GM06990 (cell line): ENCODE measurements at regions not wholly inside any gene's neighbourhood (a gene's known extent, or its start where the extent isn't known, plus 50 kb on each side); places are given as distances from the start of the nearest gene placed in this dataset.

Experiments
- DNase-seq: peaks from one replicate; pipeline ENCODE4 v3.0.0-alpha.2; 2011; ENCODE audit not compliant: insufficient read length; ENCODE audit errors: extremely low read depth
- H3K27me3 ChIP-seq: replicated peaks from 2 replicates; pipeline ENCODE4 v1.6.0; 2011; ENCODE audit warnings: low read length; ENCODE audit not compliant: control insufficient read depth, insufficient read depth
- H3K36me3 ChIP-seq: 2 replicates; pipeline ENCODE4 v1.5.1; 2011; ENCODE audit warnings: low read length; ENCODE audit not compliant: control insufficient read depth, insufficient read depth
- H3K4me3 ChIP-seq: replicated peaks from 2 replicates; pipeline ENCODE4 v1.5.1; 2011; ENCODE audit warnings: low read depth, mild to moderate bottlenecking, control low read depth, low read length
- TF ChIP-seq, protein P1 (sequence below): IDR thresholded peaks from 2 replicates; pipeline ENCODE4 v1.5.1; 2011; ENCODE audit warnings: low read length, control low read depth, mild to moderate bottlenecking, inconsistent platforms; ENCODE audit not compliant: insufficient read depth, poor library complexity, severe bottlenecking

DNA sequence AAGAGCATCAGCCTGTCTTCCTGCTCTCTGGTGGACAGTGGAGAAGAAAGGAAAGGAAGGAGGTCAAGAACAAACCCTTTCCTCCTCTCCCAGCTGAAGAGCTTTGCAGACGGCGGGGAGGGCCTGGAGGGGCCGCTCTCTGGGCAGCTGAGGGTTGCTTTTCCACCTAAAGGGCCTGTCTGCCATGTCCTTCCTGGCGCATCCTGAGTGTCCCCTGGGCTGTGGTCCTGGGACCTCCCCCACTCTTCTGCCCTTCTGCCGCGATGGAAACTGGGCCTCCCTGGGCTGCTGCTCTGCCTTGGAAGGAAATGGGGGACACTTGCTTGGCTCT lies 107.0 kb downstream of the ETS2 start:
- no peak overlapping the region for H3K4me3 ChIP-seq
- H3K36me3 ChIP-seq = no peaks in the 10 kb centered on the region
- TF ChIP-seq, protein P1, sequence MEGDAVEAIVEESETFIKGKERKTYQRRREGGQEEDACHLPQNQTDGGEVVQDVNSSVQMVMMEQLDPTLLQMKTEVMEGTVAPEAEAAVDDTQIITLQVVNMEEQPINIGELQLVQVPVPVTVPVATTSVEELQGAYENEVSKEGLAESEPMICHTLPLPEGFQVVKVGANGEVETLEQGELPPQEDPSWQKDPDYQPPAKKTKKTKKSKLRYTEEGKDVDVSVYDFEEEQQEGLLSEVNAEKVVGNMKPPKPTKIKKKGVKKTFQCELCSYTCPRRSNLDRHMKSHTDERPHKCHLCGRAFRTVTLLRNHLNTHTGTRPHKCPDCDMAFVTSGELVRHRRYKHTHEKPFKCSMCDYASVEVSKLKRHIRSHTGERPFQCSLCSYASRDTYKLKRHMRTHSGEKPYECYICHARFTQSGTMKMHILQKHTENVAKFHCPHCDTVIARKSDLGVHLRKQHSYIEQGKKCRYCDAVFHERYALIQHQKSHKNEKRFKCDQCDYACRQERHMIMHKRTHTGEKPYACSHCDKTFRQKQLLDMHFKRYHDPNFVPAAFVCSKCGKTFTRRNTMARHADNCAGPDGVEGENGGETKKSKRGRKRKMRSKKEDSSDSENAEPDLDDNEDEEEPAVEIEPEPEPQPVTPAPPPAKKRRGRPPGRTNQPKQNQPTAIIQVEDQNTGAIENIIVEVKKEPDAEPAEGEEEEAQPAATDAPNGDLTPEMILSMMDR = no peak
- no peak for DNase-seq
- no peaks in the 10 kb centered on the region for H3K27me3 ChIP-seq

DNA sequence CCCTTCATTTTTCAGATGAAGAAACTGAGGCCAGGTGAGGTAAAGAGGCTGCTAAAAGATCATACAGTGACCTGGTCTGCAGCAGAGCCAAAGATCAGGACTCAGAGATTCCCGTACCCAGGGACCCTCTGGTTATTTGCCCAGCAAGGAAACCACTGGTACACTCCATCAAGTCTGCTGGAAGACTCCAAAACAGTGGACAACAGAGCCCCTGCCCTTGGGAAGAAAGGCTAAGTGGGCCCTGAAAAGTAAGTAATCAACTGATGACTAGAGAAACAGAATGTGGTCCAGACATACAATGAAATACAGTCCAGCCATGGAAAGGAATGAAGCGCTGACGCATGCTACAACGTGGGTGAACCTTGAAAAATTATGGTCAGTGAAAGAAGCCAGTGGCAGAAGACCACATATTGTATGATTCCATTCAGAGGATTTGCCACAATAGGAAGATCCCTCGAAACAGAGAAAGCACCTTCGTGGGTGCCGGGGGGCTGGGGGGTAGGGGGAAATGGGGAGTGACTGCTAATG lies 106.4 kb downstream of the ETS2 start:
- no peak for DNase-seq
- TF ChIP-seq, protein P1 = no peak
- H3K4me3 ChIP-seq = no peak overlapping the region

DNA sequence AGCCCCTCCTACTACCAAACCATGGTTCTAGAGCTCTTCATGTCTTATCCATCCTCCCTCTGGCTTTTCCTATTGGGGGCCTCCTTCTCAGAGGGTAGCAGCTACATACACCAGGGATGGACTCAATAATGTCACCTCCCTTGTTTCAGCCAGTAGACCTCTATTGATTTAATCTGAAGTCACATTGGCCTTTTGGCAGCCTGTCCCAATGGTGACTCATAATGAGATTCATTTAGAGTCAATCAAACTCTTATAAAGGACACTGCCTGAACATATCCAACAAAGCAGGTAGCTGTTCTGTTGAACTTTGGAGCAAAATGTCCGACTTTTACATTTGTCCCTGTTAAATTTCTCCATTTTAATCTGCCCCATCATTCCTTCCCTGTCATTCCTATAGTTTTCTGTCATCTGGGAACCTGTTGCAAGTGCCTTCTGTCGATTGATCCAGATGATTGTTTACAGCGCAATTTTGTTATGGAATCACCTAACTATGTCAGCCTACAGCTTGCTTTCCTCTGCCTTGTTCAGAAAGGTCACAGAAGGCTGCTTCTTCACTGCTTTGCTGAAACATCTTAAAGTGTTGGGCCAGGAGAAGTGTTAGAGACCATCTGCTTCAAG lies 105.9 kb downstream of the ETS2 start:
- TF ChIP-seq, protein P1 = no peak

More for the DNA sequence above, 106.4 kb downstream of the ETS2 start:
- no peaks in the 10 kb centered on the region for H3K36me3 ChIP-seq
- no peaks in the 10 kb centered on the region for H3K27me3 ChIP-seq

DNA sequence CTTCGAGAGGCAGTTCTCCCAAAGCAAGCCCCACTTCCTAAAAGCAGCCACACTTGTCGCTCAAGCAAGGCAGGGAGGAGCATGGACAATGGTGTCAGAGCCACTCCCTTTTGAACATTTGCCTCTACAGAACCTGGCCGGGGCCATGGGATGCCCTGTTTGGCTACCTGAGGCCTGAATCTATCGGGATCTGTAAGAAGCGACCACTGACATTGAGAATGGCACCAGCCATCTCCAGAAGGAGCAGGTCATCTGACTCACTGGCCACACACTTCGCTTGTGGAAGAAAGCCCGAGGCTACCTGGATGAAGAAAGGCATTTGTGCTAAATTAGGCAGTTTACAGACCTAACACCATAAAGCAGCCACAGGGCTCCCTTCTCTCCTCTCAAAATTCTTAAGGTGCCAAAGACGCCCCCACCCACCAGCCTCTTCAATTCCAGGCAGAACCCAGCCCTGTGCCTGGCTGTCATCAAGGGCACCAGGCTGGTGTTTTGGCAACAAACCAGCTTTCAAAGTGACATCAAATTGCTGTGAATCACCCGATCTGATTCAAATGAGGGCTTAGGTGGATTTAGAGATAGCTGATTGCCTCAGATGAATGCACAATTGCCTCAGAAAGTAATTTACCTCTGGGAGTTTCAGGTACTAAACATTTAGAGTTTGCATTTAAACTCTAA lies 104.8 kb downstream of the ETS2 start:
- Histone ChIP-seq H3K27me3 (no peaks in the 10 kb centered on the region), H3K36me3 (no peaks in the 10 kb centered on the region), H3K4me3 (no peak overlapping the region)
- no peak for DNase-seq
- TF ChIP-seq, protein P1 = no peak

More for the DNA sequence above, 105.9 kb downstream of the ETS2 start:
- H3K36me3 ChIP-seq = no peaks in the 10 kb centered on the region
- no peak overlapping the region for H3K4me3 ChIP-seq
- DNase-seq = no peak
- H3K27me3 ChIP-seq = no peaks in the 10 kb centered on the region

DNA sequence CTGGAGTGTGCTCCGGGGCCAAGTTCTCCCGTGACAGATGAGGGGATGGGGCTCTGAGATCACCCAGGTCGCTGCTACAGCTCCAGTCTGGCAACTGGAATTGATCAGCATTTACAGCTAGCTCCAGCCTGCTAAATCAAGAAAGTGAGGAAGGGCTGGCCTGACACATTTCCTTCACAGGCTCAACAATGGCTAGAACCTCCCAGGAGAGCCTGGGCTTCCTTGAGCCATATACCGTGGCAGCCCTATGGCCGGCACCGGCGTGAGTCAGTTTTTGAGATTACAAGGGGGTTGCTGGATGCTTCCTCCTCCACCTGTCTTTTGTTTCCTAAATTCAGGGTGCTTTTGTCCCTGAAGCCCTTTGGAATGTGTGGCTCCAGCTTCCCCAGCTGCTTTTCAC lies 104.2 kb downstream of the ETS2 start:
- DNase-seq = no peak
- TF ChIP-seq, protein P1 = no peak
- H3K27me3 ChIP-seq = no peaks in the 10 kb centered on the region
- H3K36me3 ChIP-seq = no peaks in the 10 kb centered on the region
- no peak overlapping the region for H3K4me3 ChIP-seq

DNA sequence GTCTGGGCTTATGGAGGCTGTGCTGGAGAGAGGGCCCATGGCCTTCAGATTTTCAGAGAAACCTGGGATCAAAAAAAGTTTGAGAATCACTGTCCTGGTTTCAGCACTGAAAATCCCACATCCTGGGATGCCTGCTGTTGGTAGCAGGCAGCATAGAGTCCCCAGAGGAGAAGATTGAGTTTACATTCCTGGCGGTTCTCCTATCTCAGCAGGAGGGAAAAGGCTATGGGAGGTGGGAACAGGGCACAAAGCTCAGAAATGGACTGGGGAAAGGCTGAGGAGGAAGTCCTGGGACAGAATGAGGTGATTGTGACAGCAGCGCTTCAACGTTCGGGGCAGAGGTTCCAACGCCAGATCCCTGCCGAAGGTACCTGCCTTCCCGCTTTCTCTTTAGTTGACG lies 103.4 kb downstream of the ETS2 start:
- TF ChIP-seq, protein P1 = no peak
- Histone ChIP-seq H3K27me3 (no peaks in the 10 kb centered on the region), H3K4me3 (no peak overlapping the region), H3K36me3 (no peaks in the 10 kb centered on the region)
- no peak for DNase-seq
